GM21737 (cell line): ENCODE measurements at regions not wholly inside any gene's neighbourhood (a gene's known extent, or its start where the extent isn't known, plus 50 kb on each side); places are given as distances from the start of the nearest gene placed in this dataset.
"Not testable (repeated sequence)": the region's sequence is repeated elsewhere in the genome, so short reads cannot be mapped to it uniquely, and the experiment has no call there.

Experiments used
- ATAC-seq: cut with Tn5 transposase; IDR thresholded peaks from one replicate; pipeline ENCODE4 v1.9.1; 2021; ENCODE audit warnings: mild to moderate bottlenecking, moderate library complexity; ENCODE audit not compliant: unreplicated experiment

DNA sequence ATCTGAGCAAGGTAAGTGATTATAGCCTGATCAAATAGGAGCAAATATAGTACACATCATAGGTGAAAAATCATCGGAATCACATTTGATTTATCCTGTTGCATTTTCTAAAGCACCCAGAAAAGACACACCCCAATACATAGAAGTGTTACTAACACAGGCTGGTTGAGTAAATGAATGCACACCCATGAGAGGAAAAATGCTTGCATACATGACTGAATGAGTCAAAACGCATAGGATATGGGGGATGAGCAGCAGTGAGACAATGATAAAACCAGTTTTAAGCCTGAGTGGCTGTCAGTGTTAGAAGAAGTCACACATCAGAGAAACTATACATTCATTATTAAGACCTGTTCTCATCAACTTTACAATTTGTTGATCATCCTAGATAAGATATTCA is 449.6 kb upstream of the CDH20 start:
- ATAC-seq: no peak

DNA sequence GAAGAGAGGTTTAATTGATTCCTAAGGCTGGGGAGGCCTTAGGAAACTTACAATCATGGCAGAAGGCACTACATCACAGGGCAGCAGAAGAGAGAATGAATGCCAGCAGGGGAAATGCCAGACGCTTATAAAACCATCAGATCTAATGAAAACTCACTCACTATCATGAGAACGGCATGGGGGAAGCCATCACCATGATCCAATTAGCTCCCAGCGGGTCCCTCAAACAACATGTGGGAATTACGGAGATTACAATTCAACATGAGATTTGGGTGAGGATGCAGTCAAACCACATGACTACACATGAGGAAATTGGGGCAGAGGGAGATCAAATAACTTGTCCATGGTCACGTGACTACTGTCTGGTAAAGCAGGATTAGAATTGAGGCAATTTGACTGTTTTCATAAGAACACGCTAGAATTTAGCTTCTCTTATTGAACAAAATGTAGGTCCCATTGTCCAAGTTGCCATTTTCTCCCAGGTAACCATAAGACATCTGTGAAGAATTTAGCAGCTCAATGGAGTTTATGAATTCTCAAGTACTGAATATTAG is 445.1 kb upstream of the CDH20 start:
- ATAC-seq: no peak

DNA sequence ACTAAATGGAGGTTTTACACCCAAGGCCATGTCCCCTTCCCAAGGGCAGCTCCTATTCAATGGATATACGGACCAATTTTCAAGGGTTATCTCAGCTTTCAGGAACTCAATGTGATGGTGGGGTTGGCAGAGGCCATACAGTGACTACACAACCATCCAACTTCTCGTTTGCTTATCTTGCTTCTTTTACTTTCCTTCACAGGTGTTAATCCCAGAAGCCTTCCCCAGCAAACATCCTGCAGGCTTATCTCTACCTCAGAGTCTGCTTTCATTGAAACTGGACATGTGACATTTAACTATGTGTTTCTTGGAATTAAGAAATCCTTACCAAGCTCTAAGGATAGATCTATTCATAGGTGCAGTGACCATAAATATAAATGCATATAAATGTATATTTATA is 443.8 kb upstream of the CDH20 start:
- ATAC-seq: no peak

GRCh38 chr18:60891936-60892335 is 441.3 kb upstream of the CDH20 start:
- no peak for ATAC-seq

- no peak for ATAC-seq
Observed at GRCh38 chr18:60892441-60892840, 440.8 kb upstream of the CDH20 start.

DNA sequence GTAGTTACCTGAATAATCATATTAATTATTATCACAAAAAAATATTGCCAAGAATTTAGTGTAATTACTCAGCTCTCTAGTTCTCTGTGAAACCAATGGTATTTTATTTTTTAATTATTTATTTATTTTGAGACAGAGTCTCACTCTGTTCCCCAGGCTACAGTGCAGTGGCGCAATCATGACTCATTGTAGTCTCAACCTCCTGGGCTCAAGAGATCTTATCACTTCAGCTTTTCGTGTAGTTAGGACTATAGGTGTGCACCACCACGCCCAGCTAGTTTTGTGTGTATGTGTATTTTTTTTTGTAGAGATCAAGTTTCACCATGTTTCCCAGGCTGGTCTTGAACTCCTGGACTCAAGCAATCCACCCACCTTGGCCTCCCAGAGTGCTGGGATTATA is 440.4 kb upstream of the CDH20 start:
- no peak for ATAC-seq

- no peak for ATAC-seq
Observed at GRCh38 chr18:60893355-60894097, 439.7 kb upstream of the CDH20 start.

GRCh38 chr18:60894254-60894945 is 438.8 kb upstream of the CDH20 start:
- ATAC-seq: no peak

DNA sequence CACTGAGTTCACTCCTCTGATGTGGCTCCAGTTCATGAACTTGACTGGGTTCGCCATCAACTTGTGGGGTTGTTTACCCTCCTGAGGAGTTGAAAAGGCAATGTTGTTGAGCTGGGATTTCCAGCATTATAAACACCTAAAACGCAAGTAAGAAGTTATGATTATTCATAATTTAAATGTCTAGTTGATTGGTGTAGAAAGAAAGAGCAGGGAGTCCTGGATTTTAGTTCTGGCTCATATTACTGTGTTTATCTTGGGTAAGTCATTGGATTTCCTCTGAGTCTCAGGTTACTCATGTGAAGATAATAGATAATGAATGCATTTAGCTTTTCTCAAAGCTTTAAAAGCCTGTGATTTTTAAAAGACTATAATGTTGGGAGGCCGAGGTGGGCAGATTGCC is 438.0 kb upstream of the CDH20 start:
- ATAC-seq: no peak

- ATAC-seq: no peak
Observed at GRCh38 chr18:60898111-60898510, 435.1 kb upstream of the CDH20 start.

GRCh38 chr18:60905699-60906098 is 427.5 kb upstream of the CDH20 start:
- ATAC-seq: no peak

DNA sequence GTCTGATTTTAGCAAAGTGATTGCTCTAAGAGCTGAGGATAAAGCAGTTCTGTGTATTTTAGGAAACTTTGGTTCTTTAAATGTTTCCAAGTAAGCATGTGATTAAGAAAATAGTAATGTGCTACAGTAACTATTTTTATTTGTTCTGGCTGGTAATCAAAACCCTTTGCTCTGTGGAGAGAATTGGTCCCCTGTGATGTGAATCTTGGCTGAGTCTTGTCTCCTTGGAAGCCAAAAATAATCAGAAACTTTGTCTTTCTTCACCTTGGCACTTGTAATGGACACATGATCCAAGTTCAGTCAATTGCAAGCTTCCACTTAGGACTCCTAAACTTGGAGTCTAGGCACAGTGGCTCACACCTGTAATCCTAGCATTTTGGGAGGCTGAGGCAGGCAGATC is 422.7 kb upstream of the CDH20 start:
- ATAC-seq: no peak

DNA sequence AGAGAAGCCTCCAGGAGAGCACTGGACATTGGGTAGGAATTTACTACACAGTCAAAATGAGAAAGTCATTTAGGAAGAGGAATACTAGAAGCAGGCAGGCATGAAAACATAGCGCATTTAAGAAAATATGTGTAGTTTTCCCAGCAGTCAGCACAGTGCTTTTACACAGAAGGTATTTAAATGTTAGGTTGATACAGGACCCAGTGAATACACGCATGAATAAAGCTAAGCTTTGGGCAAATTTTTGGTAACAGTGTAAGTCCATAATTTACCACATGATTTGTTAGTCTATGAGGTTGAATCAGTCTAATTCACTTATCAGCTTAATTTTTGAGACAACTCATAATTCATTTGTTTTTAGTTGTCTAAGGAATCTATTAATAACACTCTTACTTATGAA is 421.7 kb upstream of the CDH20 start:
- no peak for ATAC-seq

- ATAC-seq: no peak
Observed at GRCh38 chr18:60915160-60915559, 418.1 kb upstream of the CDH20 start.

GRCh38 chr18:60918862-60919261 is 414.4 kb upstream of the CDH20 start:
- ATAC-seq: not testable (repeated sequence)

- no peak for ATAC-seq
Observed at GRCh38 chr18:60925892-60926291, 407.3 kb upstream of the CDH20 start.

- no peak for ATAC-seq
Observed at GRCh38 chr18:60929966-60930365, 403.3 kb upstream of the CDH20 start.

GRCh38 chr18:60935041-60935910 is 398.0 kb upstream of the CDH20 start:
- no peak for ATAC-seq

GRCh38 chr18:60936101-60936500 is 397.1 kb upstream of the CDH20 start:
- no peak for ATAC-seq

DNA sequence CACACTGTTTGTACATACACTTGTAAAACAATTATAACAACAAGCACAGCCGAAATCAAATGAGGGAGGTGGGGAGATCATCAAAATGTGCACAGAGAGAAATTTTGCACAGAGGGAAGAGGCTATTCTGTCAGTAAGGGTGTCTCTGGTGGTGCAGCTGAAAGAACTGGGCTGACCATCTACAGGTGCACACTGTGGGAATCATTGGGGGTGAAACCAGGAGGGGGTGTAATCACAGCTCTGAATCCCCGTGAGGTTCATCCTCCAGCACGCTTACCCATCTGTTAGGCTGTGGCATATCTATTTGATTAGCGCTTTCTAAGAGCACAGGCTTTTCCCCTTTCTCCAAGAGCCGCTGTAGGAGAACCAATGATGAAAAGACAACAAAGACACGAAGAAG is 389.9 kb upstream of the CDH20 start:
- no peak for ATAC-seq

DNA sequence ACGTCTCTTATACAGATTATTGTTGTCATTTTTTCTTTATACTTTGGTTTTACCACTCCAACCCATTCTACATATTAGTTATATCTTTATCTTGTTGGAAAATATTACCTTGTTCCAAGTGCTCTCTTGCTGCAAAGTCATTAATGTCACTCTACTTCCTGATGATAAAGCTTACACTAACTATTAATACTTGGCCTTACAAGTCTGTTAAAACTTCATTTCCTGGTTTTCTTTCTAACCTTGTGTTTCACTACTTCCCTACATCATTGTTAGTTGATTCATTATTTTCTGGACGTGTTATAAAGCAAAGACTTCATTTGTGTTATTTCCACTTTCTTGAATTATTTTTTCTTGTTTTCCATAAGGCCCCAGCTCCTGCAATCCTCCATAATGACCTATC is 382.6 kb upstream of the CDH20 start:
- ATAC-seq: no peak
